WTC11 (cell line): ENCODE measurements at regions not wholly inside any gene's neighbourhood (a gene's known extent, or its start where the extent isn't known, plus 50 kb on each side); places are given as distances from the start of the nearest gene placed in this dataset.

ENCODE experiments used
- ATAC-seq: fragments of 200-7000 bp; cut with Tn5 transposase; 2 replicates; pipeline ENCODE4 v1.10.0; 2021; ENCODE audit warnings: mild to moderate bottlenecking, moderate library complexity
- CTCF ChIA-PET: fragments of 300-600 bp; sonication (Branson Sonifier 250); formaldehyde crosslinking; loops from one replicate; lab custom pipeline; 2021; ENCODE audit warnings: antibody characterized with exemption; lab: Charles Lee
- POLR2A ChIA-PET: fragments of 350-600 bp; sonication (Branson Sonifier 250); formaldehyde crosslinking; loops from one replicate; lab custom pipeline; 2021; ENCODE audit warnings: antibody characterized with exemption; lab: Charles Lee
- DNase-seq: peaks from one replicate; pipeline ENCODE4 v3.0.0; 2021; ENCODE audit warnings: low spot score
- H3K27ac Mint-ChIP-seq: 2 replicates; pipeline ENCODE4 v1.8.0; 2021; ENCODE audit warnings: mixed read lengths
- H3K27me3 Mint-ChIP-seq: 2 replicates; pipeline ENCODE4 v1.8.0; 2021; ENCODE audit warnings: low read depth, mild to moderate bottlenecking, moderate library complexity, mixed read lengths
- H3K36me3 Mint-ChIP-seq: 2 replicates; pipeline ENCODE4 v1.8.0; 2021; ENCODE audit warnings: mixed read lengths
- H3K4me1 Mint-ChIP-seq: 2 replicates; pipeline ENCODE4 v1.8.0; 2022; ENCODE audit warnings: mixed read lengths
- H3K4me3 Mint-ChIP-seq: 2 replicates; pipeline ENCODE4 v1.8.0; 2021; ENCODE audit warnings: mild to moderate bottlenecking, moderate library complexity, mixed read lengths
- H3K9me3 Mint-ChIP-seq: 2 replicates; pipeline ENCODE4 v1.8.0; 2021; ENCODE audit warnings: mixed read lengths
- ATF1 ChIP-seq: sonication (generic); formaldehyde crosslinking; IDR thresholded peaks from 2 replicates; pipeline ENCODE4 v1.8.1; 2023; ENCODE audit warnings: mild to moderate bottlenecking, moderate library complexity, missing genetic modification reagents
- CREB1 ChIP-seq: sonication (generic); formaldehyde crosslinking; IDR thresholded peaks from 2 replicates; pipeline ENCODE4 v1.8.0; 2023; ENCODE audit warnings: mild to moderate bottlenecking, missing genetic modification reagents
- CTCF ChIP-seq: fragments of 200-600 bp; IDR thresholded peaks from 2 replicates; pipeline ENCODE4 v1.8.0; 2022; ENCODE audit warnings: antibody characterized with exemption
- EMX1 ChIP-seq: fragments of 250-450 bp; sonication (Bioruptor Pico); IDR thresholded peaks from 2 replicates; pipeline ENCODE4 v1.8.0; 2021; ENCODE audit warnings: mild to moderate bottlenecking
- FOXJ3 ChIP-seq: sonication (generic); formaldehyde crosslinking; IDR thresholded peaks from 2 replicates; pipeline ENCODE4 v1.9.0; 2021; ENCODE audit warnings: missing genetic modification reagents, mild to moderate bottlenecking, borderline replicate concordance
- IRF1 ChIP-seq: sonication (generic); formaldehyde crosslinking; IDR thresholded peaks from 2 replicates; pipeline ENCODE4 v1.8.0; 2023; ENCODE audit warnings: missing genetic modification reagents
- MYBL2 ChIP-seq: sonication (generic); formaldehyde crosslinking; IDR thresholded peaks from 2 replicates; pipeline ENCODE4 v1.8.1; 2023; ENCODE audit warnings: mild to moderate bottlenecking, moderate library complexity, missing genetic modification reagents
- NFE2L1 ChIP-seq: sonication (generic); formaldehyde crosslinking; IDR thresholded peaks from 2 replicates; pipeline ENCODE4 v1.8.1; 2023; ENCODE audit warnings: missing genetic modification reagents
- NFYB ChIP-seq: sonication (generic); formaldehyde crosslinking; conservative IDR thresholded peaks from 2 replicates; pipeline ENCODE4 v1.8.0; 2022; ENCODE audit warnings: low read depth, missing genetic modification reagents
- NR1H2 ChIP-seq: sonication (generic); formaldehyde crosslinking; IDR thresholded peaks from 2 replicates; pipeline ENCODE4 v1.9.0; 2021; ENCODE audit warnings: mild to moderate bottlenecking, moderate library complexity, missing genetic modification reagents
- SP1 ChIP-seq: sonication (generic); formaldehyde crosslinking; conservative IDR thresholded peaks from 2 replicates; pipeline ENCODE4 v1.8.1; 2022; ENCODE audit warnings: missing genetic modification reagents
- TEAD1 ChIP-seq: sonication (generic); formaldehyde crosslinking; IDR thresholded peaks from 2 replicates; pipeline ENCODE4 v1.8.0; 2022; ENCODE audit warnings: mild to moderate bottlenecking, missing genetic modification reagents
- TP53 ChIP-seq: sonication (generic); formaldehyde crosslinking; IDR thresholded peaks from 2 replicates; pipeline ENCODE4 v1.8.1; 2023; ENCODE audit warnings: mild to moderate bottlenecking, missing genetic modification reagents
- ZNF121 ChIP-seq: sonication (generic); formaldehyde crosslinking; IDR thresholded peaks from 2 replicates; pipeline ENCODE4 v1.8.0; 2023; ENCODE audit warnings: missing genetic modification reagents
- ZNF138 ChIP-seq: sonication (generic); formaldehyde crosslinking; conservative IDR thresholded peaks from 2 replicates; pipeline ENCODE4 v1.8.1; 2022; ENCODE audit warnings: mild to moderate bottlenecking, moderate library complexity, missing genetic modification reagents
- ZNF263 ChIP-seq: sonication (generic); formaldehyde crosslinking; IDR thresholded peaks from 2 replicates; pipeline ENCODE4 v1.8.1; 2022; ENCODE audit warnings: low read depth, mild to moderate bottlenecking, moderate library complexity, missing genetic modification reagents
- ZNF416 ChIP-seq: fragments of 250-450 bp; sonication (Bioruptor Pico); IDR thresholded peaks from 2 replicates; pipeline ENCODE4 v1.9.0; 2021; ENCODE audit warnings: mild to moderate bottlenecking, inconsistent platforms
- ZNF671 ChIP-seq: fragments of 250-450 bp; sonication (Bioruptor Pico); IDR thresholded peaks from 2 replicates; pipeline ENCODE4 v1.8.0; 2021; ENCODE audit warnings: mild to moderate bottlenecking
- TF ChIP-seq, protein P1 (sequence below): sonication (generic); formaldehyde crosslinking; IDR thresholded peaks from 2 replicates; pipeline ENCODE4 v1.8.0; 2022; ENCODE audit warnings: mild to moderate bottlenecking, missing genetic modification reagents
- TF ChIP-seq, protein P2 (sequence below): sonication (generic); formaldehyde crosslinking; IDR thresholded peaks from 2 replicates; pipeline ENCODE4 v1.8.1; 2022; ENCODE audit warnings: mild to moderate bottlenecking, moderate library complexity, missing genetic modification reagents
- TF ChIP-seq, protein P3 (sequence below): fragments of 250-450 bp; sonication (Bioruptor Pico); IDR thresholded peaks from 2 replicates; pipeline ENCODE4 v1.9.0; 2021; ENCODE audit warnings: mild to moderate bottlenecking
- TF ChIP-seq, protein P4 (sequence below): sonication (generic); formaldehyde crosslinking; IDR thresholded peaks from 2 replicates; pipeline ENCODE4 v1.8.0; 2022; ENCODE audit warnings: mild to moderate bottlenecking, missing genetic modification reagents
- TF ChIP-seq, protein P5 (sequence below): sonication (generic); formaldehyde crosslinking; conservative IDR thresholded peaks from 2 replicates; pipeline ENCODE4 v1.8.1; 2023; ENCODE audit warnings: mild to moderate bottlenecking, low read depth, missing genetic modification reagents, moderate library complexity

- Mint-ChIP-seq H3K36me3 (no peaks in the 10 kb centered on the region; the same call in 1 of the 2 replicates), H3K27ac (no peak overlapping the region), H3K27me3 (peaks cover 2% of the 10 kb centered on the region; the same call in 1 of the 2 replicates), H3K9me3 (no peaks in the 10 kb centered on the region), H3K4me3 (no peak overlapping the region), H3K4me1 (peaks cover 24% of the 10 kb centered on the region)
- ATAC-seq (no peak), DNase-seq (no peak)
- POLR2A ChIA-PET = no interaction called here
- TF ChIP-seq EMX1 (CRISPR knock-in tag) = no peak
- TF ChIP-seq MYBL2 (CRISPR knock-in tag) = no peak
- TF ChIP-seq ATF1 (CRISPR knock-in tag) = no peak
- no peak for TF ChIP-seq ZNF263
- TF ChIP-seq, protein P1, sequence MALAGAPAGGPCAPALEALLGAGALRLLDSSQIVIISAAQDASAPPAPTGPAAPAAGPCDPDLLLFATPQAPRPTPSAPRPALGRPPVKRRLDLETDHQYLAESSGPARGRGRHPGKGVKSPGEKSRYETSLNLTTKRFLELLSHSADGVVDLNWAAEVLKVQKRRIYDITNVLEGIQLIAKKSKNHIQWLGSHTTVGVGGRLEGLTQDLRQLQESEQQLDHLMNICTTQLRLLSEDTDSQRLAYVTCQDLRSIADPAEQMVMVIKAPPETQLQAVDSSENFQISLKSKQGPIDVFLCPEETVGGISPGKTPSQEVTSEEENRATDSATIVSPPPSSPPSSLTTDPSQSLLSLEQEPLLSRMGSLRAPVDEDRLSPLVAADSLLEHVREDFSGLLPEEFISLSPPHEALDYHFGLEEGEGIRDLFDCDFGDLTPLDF (CRISPR knock-in tag) = no peak
- TF ChIP-seq CTCF = no peak
- TF ChIP-seq CREB1 = no peak
- no peak for TF ChIP-seq NFE2L1 (CRISPR knock-in tag)
- TF ChIP-seq ZNF416 = no peak
- TF ChIP-seq, protein P2, sequence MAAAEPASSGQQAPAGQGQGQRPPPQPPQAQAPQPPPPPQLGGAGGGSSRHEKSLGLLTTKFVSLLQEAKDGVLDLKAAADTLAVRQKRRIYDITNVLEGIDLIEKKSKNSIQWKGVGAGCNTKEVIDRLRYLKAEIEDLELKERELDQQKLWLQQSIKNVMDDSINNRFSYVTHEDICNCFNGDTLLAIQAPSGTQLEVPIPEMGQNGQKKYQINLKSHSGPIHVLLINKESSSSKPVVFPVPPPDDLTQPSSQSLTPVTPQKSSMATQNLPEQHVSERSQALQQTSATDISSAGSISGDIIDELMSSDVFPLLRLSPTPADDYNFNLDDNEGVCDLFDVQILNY (CRISPR knock-in tag) = no peak
- CTCF ChIA-PET = interaction anchor here (1.1 kb wide), 1 partner anchor 21 kb away, joined by 5 read pairs; no protein-coding TSS in a partner anchor
Measured at GRCh38 chr13:50408068-50408467, 392.8 kb downstream of the KCNRG start.

- Mint-ChIP-seq H3K9me3 (peaks cover 1% of the 10 kb centered on the region), H3K36me3 (peaks cover 1% of the 10 kb centered on the region), H3K4me3 (no peak overlapping the region), H3K4me1 (peaks cover 24% of the 10 kb centered on the region), H3K27ac (no peak overlapping the region), H3K27me3 (peaks cover 2% of the 10 kb centered on the region; the same call in 1 of the 2 replicates)
- DNase-seq (no peak), ATAC-seq (no peak)
- CTCF ChIA-PET = interaction anchor here (0.6 kb wide), 1 partner anchor 206 kb away, joined by 3 read pairs; no protein-coding TSS in a partner anchor
- POLR2A ChIA-PET = no interaction called here
- TF ChIP-seq FOXJ3 (no peak), ZNF138 (CRISPR knock-in tag) (no peak), SP1 (CRISPR knock-in tag) (no peak), ZNF416 (no peak), ZNF121 (CRISPR knock-in tag) (no peak), IRF1 (CRISPR knock-in tag) (no peak), CTCF (no peak), TEAD1 (CRISPR knock-in tag) (no peak), ZNF671 (CRISPR knock-in tag) (no peak), NR1H2 (no peak), MYBL2 (CRISPR knock-in tag) (no peak), TP53 (CRISPR knock-in tag) (no peak), NFYB (CRISPR knock-in tag) (no peak)
- TF ChIP-seq, protein P3, sequence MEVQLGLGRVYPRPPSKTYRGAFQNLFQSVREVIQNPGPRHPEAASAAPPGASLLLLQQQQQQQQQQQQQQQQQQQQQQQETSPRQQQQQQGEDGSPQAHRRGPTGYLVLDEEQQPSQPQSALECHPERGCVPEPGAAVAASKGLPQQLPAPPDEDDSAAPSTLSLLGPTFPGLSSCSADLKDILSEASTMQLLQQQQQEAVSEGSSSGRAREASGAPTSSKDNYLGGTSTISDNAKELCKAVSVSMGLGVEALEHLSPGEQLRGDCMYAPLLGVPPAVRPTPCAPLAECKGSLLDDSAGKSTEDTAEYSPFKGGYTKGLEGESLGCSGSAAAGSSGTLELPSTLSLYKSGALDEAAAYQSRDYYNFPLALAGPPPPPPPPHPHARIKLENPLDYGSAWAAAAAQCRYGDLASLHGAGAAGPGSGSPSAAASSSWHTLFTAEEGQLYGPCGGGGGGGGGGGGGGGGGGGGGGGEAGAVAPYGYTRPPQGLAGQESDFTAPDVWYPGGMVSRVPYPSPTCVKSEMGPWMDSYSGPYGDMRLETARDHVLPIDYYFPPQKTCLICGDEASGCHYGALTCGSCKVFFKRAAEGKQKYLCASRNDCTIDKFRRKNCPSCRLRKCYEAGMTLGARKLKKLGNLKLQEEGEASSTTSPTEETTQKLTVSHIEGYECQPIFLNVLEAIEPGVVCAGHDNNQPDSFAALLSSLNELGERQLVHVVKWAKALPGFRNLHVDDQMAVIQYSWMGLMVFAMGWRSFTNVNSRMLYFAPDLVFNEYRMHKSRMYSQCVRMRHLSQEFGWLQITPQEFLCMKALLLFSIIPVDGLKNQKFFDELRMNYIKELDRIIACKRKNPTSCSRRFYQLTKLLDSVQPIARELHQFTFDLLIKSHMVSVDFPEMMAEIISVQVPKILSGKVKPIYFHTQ = no peak
- TF ChIP-seq, protein P4, sequence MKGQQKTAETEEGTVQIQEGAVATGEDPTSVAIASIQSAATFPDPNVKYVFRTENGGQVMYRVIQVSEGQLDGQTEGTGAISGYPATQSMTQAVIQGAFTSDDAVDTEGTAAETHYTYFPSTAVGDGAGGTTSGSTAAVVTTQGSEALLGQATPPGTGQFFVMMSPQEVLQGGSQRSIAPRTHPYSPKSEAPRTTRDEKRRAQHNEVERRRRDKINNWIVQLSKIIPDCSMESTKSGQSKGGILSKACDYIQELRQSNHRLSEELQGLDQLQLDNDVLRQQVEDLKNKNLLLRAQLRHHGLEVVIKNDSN (CRISPR knock-in tag) = no peak
- TF ChIP-seq, protein P5, sequence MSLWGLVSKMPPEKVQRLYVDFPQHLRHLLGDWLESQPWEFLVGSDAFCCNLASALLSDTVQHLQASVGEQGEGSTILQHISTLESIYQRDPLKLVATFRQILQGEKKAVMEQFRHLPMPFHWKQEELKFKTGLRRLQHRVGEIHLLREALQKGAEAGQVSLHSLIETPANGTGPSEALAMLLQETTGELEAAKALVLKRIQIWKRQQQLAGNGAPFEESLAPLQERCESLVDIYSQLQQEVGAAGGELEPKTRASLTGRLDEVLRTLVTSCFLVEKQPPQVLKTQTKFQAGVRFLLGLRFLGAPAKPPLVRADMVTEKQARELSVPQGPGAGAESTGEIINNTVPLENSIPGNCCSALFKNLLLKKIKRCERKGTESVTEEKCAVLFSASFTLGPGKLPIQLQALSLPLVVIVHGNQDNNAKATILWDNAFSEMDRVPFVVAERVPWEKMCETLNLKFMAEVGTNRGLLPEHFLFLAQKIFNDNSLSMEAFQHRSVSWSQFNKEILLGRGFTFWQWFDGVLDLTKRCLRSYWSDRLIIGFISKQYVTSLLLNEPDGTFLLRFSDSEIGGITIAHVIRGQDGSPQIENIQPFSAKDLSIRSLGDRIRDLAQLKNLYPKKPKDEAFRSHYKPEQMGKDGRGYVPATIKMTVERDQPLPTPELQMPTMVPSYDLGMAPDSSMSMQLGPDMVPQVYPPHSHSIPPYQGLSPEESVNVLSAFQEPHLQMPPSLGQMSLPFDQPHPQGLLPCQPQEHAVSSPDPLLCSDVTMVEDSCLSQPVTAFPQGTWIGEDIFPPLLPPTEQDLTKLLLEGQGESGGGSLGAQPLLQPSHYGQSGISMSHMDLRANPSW (CRISPR knock-in tag) = no peak
Measured at GRCh38 chr13:50409220-50409619, 394.0 kb downstream of the KCNRG start.
